ENCODE measurements at regions not wholly inside any gene's neighbourhood (a gene's known extent, or its start where the extent isn't known, plus 50 kb on each side); places are given as distances from the start of the nearest gene placed in this dataset.
"Not testable (repeated sequence)": the region's sequence is repeated elsewhere in the genome, so short reads cannot be mapped to it uniquely, and the experiment has no call there.

- no peak overlapping the region for H3K4me3 ChIP-seq (ENCODE audit: low read length)
- no peak for TF ChIP-seq CTCF (conservative IDR thresholded peaks at IDR 0.05; ENCODE audit: low read depth, low read length)
- DNase-seq (ENCODE audit: low read depth): no peak
These were observed 404.0 kb downstream of the ADCYAP1 start for GRCh38 chr18:1308686-1309085.

GRCh38 chr18:1311376-1311775 lies 406.7 kb downstream of the ADCYAP1 start:
- DNase-seq (ENCODE audit: low read depth): no peak
- no peak for TF ChIP-seq CTCF (conservative IDR thresholded peaks at IDR 0.05; ENCODE audit: low read depth, low read length)
- no peak overlapping the region for H3K4me3 ChIP-seq (ENCODE audit: low read length)

GRCh38 chr18:1335345-1335744 lies 430.7 kb downstream of the ADCYAP1 start:
- DNase-seq (ENCODE audit: low read depth); H3K4me3 ChIP-seq (ENCODE audit: low read length): not testable (repeated sequence)

- no peak for DNase-seq (ENCODE audit: low read depth)
- TF ChIP-seq CTCF (conservative IDR thresholded peaks at IDR 0.05; ENCODE audit: low read depth, low read length): no peak
- no peak overlapping the region for H3K4me3 ChIP-seq (ENCODE audit: low read length)
These were observed 446.3 kb downstream of the ADCYAP1 start for GRCh38 chr18:1350931-1351450.

GRCh38 chr18:1353025-1353424 lies 448.4 kb downstream of the ADCYAP1 start:
- no peak for TF ChIP-seq CTCF (conservative IDR thresholded peaks at IDR 0.05; ENCODE audit: low read depth, low read length)
- H3K4me3 ChIP-seq (ENCODE audit: low read length): no peak overlapping the region
- DNase-seq (ENCODE audit: low read depth): no peak

- no peak for DNase-seq (ENCODE audit: low read depth)
- TF ChIP-seq CTCF (conservative IDR thresholded peaks at IDR 0.05; ENCODE audit: low read depth, low read length): no peak
These were observed 453.1 kb downstream of the ADCYAP1 start for GRCh38 chr18:1357724-1358123.

GRCh38 chr18:1361936-1362335 lies 457.3 kb downstream of the ADCYAP1 start:
- DNase-seq (ENCODE audit: low read depth): no peak
- no peak overlapping the region for H3K4me3 ChIP-seq (ENCODE audit: low read length)
- TF ChIP-seq CTCF (conservative IDR thresholded peaks at IDR 0.05; ENCODE audit: low read depth, low read length): no peak

More at GRCh38 chr18:1357724-1358123, 453.1 kb downstream of the ADCYAP1 start:
- no peak overlapping the region for H3K4me3 ChIP-seq (ENCODE audit: low read length)

- H3K4me3 ChIP-seq (ENCODE audit: low read length): no peak overlapping the region
- DNase-seq (ENCODE audit: low read depth): no peak
- TF ChIP-seq CTCF (conservative IDR thresholded peaks at IDR 0.05; ENCODE audit: low read depth, low read length): no peak
These were observed 465.9 kb downstream of the ADCYAP1 start for GRCh38 chr18:1370552-1370951.

All from retinal pigment epithelial cell (primary cell).